HEK293T (cell line): ENCODE measurements at regions not wholly inside any gene's neighbourhood (a gene's known extent, or its start where the extent isn't known, plus 50 kb on each side); places are given as distances from the start of the nearest gene placed in this dataset.

Source experiments
- CTCF ChIA-PET: fragments of 350-600 bp; formaldehyde crosslinking; extraction: SDS; loops from one replicate; lab custom pipeline; 2021; ENCODE audit warnings: antibody characterized with exemption, inconsistent platforms; lab: Yijun Ruan, JAX
- POLR2A ChIA-PET: fragments of 350-600 bp; formaldehyde crosslinking; extraction: SDS; loops from one replicate; lab custom pipeline; 2020; ENCODE audit warnings: antibody characterized with exemption, inconsistent platforms; lab: Yijun Ruan, JAX
- DNase-seq: peaks from one replicate; pipeline ENCODE4 v3.0.0; 2012; ENCODE audit warnings: mixed read lengths; ENCODE audit errors: extremely low spot score
- ARNT ChIP-seq: fragments of 450-650 bp; IDR thresholded peaks from 2 replicates; pipeline ENCODE4 v1.6.1; 2017; ENCODE audit warnings: mild to moderate bottlenecking
- BHLHE40 ChIP-seq: fragments of 450-650 bp; IDR thresholded peaks from 2 replicates; pipeline ENCODE4 v1.6.1; 2016; ENCODE audit warnings: mild to moderate bottlenecking, moderate library complexity, borderline replicate concordance
- CTBP1 ChIP-seq: fragments of 450-650 bp; IDR thresholded peaks from 2 replicates; pipeline ENCODE4 v1.6.1; 2016; ENCODE audit warnings: borderline replicate concordance
- ELF4 ChIP-seq: fragments of 450-650 bp; IDR thresholded peaks from 2 replicates; pipeline ENCODE4 v1.6.1; 2017; ENCODE audit warnings: antibody characterized with exemption
- FOXA1 ChIP-seq: fragments of 450-650 bp; IDR thresholded peaks from 2 replicates; pipeline ENCODE4 v1.6.1; 2016; ENCODE audit warnings: mild to moderate bottlenecking
- FOXK2 ChIP-seq: fragments of 450-650 bp; IDR thresholded peaks from 2 replicates; pipeline ENCODE4 v1.6.1; 2016; ENCODE audit warnings: mild to moderate bottlenecking
- FOXM1 ChIP-seq: fragments of 450-650 bp; IDR thresholded peaks from 2 replicates; pipeline ENCODE4 v1.6.1; 2017; ENCODE audit warnings: mild to moderate bottlenecking, borderline replicate concordance
- HDGF ChIP-seq: fragments of 450-650 bp; IDR thresholded peaks from 2 replicates; pipeline ENCODE4 v1.6.1; 2017; ENCODE audit warnings: antibody characterized with exemption, borderline replicate concordance
- L3MBTL2 ChIP-seq: fragments of 450-650 bp; conservative IDR thresholded peaks from 2 replicates; pipeline ENCODE4 v1.6.1; 2016; ENCODE audit warnings: mild to moderate bottlenecking
- LEF1 ChIP-seq: fragments of 450-650 bp; IDR thresholded peaks from 2 replicates; pipeline ENCODE4 v1.6.1; 2017; ENCODE audit warnings: mild to moderate bottlenecking, borderline replicate concordance
- NFRKB ChIP-seq: fragments of 450-650 bp; IDR thresholded peaks from 2 replicates; pipeline ENCODE4 v1.6.1; 2016; ENCODE audit warnings: mild to moderate bottlenecking, moderate library complexity
- SP1 ChIP-seq: fragments of 450-650 bp; IDR thresholded peaks from 2 replicates; pipeline ENCODE4 v1.6.1; 2017
- SUZ12 ChIP-seq: fragments of 450-650 bp; IDR thresholded peaks from 2 replicates; pipeline ENCODE4 v1.6.1; 2016; ENCODE audit warnings: mild to moderate bottlenecking
- TARDBP ChIP-seq: fragments of 450-650 bp; IDR thresholded peaks from 2 replicates; pipeline ENCODE4 v1.6.1; 2016
- ZNF384 ChIP-seq: fragments of 450-650 bp; IDR thresholded peaks from 2 replicates; pipeline ENCODE4 v1.6.1; 2016
- TF ChIP-seq, protein P1 (sequence below): fragments of 450-650 bp; IDR thresholded peaks from 2 replicates; pipeline ENCODE4 v1.6.1; 2016

GRCh38 chr4:132642016-132642817, 506.9 kb upstream of the PCDH10 start:
- DNase-seq = peak; percentile 55
- ChIA-PET POLR2A (no interaction called here), CTCF (no interaction called here)
- no peak for TF ChIP-seq HDGF
- no peak for TF ChIP-seq BHLHE40
- TF ChIP-seq CTBP1 = no peak
- no peak for TF ChIP-seq ARNT
- no peak for TF ChIP-seq SUZ12
- no peak for TF ChIP-seq ZNF384
- no peak for TF ChIP-seq SP1
- TF ChIP-seq L3MBTL2 = no peak
- TF ChIP-seq ELF4 = no peak
- no peak for TF ChIP-seq FOXM1

DNA sequence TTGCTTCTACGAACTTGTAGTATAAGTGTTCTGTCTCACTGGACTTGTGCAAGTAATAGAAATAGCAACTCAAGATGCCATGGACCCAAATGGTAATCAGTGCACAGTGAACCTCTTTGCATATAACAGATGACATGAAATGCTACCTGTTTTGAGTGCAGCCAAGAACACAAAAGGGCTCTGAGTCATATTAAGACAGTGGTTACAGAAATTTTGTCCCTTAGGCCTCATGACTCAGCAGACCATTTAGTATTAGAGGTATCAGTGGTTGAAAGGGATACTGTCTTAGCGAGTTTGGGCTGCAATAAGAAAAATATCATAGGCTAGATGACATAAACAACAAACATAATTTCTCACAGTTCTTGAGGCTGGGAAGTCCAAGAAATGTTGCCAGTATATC, 502.9 kb upstream of the PCDH10 start:
- no peak for DNase-seq
- ChIA-PET CTCF (no interaction called here), POLR2A (no interaction called here)
- TF ChIP-seq FOXA1 (no peak), LEF1 (no peak), L3MBTL2 (no peak), NFRKB (no peak), TARDBP (no peak), FOXK2 (no peak), SUZ12 (no peak), FOXM1 (no peak), ZNF384 (no peak), ELF4 (no peak), BHLHE40 (no peak), SP1 (no peak), ARNT (no peak), HDGF (no peak), CTBP1 (no peak)
- TF ChIP-seq, protein P1, sequence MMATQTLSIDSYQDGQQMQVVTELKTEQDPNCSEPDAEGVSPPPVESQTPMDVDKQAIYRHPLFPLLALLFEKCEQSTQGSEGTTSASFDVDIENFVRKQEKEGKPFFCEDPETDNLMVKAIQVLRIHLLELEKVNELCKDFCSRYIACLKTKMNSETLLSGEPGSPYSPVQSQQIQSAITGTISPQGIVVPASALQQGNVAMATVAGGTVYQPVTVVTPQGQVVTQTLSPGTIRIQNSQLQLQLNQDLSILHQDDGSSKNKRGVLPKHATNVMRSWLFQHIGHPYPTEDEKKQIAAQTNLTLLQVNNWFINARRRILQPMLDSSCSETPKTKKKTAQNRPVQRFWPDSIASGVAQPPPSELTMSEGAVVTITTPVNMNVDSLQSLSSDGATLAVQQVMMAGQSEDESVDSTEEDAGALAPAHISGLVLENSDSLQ = no peak

GRCh38 chr4:132651196-132651595, 497.9 kb upstream of the PCDH10 start:
- ChIA-PET POLR2A (no interaction called here), CTCF (no interaction called here)
- TF ChIP-seq ZNF384 = no peak
- TF ChIP-seq BHLHE40 = no peak
- TF ChIP-seq FOXM1 = no peak
- TF ChIP-seq SUZ12 = no peak
- TF ChIP-seq FOXK2 = no peak
- no peak for TF ChIP-seq ARNT
- no peak for TF ChIP-seq LEF1
- TF ChIP-seq, protein P1 = no peak
- TF ChIP-seq NFRKB = no peak
- no peak for TF ChIP-seq ELF4
- TF ChIP-seq FOXA1 = no peak
- TF ChIP-seq CTBP1 = no peak
- TF ChIP-seq TARDBP = no peak
- TF ChIP-seq SP1 = no peak
- TF ChIP-seq L3MBTL2 = no peak
- no peak for TF ChIP-seq HDGF
- DNase-seq = no peak

DNA sequence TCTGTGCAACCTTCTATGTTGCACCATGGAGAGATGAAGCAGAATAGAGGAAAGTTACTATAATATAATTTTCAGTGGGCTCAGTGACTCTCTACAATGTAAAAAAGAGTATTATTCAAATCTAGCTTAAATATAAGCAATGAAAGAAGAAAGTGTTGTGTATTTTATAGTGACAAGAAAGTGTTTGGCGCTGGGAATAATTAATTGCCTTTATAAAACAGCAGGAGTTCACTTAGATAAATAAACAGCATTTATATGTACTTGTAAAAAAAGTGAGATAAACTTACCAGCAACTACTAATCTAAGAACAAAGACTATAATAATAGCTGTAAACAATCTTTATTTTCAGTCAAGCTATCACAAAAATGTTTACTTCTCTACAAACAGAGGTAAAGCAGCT, 488.9 kb upstream of the PCDH10 start:
- DNase-seq = no peak
- ChIA-PET CTCF (no interaction called here), POLR2A (no interaction called here)
- TF ChIP-seq, protein P1 = peak; percentile 76
- no peak for TF ChIP-seq SP1

GRCh38 chr4:132662456-132662855, 486.6 kb upstream of the PCDH10 start:
- no peak for DNase-seq
- POLR2A ChIA-PET = no interaction called here
- TF ChIP-seq FOXM1 (no peak), SP1 (no peak), BHLHE40 (no peak), HDGF (no peak), TARDBP (no peak), FOXK2 (no peak), LEF1 (no peak), ZNF384 (no peak), L3MBTL2 (no peak), NFRKB (no peak), SUZ12 (no peak), ARNT (no peak), ELF4 (no peak), FOXA1 (no peak), CTBP1 (no peak)
- TF ChIP-seq, protein P1 = no peak
- CTCF ChIA-PET = no interaction called here
